ENCODE measurements at regions not wholly inside any gene's neighbourhood (a gene's known extent, or its start where the extent isn't known, plus 50 kb on each side); places are given as distances from the start of the nearest gene placed in this dataset.
A peak's percentile ranks its signal among the peaks of the same experiment; 100 is the strongest.

- TF ChIP-seq POLR2A (IDR thresholded peaks at IDR 0.05) (no peak), EP300 (IDR thresholded peaks at IDR 0.05) (no peak), POLR2AphosphoS5 (IDR thresholded peaks at IDR 0.05) (no peak)
- TF ChIP-seq, protein P1, sequence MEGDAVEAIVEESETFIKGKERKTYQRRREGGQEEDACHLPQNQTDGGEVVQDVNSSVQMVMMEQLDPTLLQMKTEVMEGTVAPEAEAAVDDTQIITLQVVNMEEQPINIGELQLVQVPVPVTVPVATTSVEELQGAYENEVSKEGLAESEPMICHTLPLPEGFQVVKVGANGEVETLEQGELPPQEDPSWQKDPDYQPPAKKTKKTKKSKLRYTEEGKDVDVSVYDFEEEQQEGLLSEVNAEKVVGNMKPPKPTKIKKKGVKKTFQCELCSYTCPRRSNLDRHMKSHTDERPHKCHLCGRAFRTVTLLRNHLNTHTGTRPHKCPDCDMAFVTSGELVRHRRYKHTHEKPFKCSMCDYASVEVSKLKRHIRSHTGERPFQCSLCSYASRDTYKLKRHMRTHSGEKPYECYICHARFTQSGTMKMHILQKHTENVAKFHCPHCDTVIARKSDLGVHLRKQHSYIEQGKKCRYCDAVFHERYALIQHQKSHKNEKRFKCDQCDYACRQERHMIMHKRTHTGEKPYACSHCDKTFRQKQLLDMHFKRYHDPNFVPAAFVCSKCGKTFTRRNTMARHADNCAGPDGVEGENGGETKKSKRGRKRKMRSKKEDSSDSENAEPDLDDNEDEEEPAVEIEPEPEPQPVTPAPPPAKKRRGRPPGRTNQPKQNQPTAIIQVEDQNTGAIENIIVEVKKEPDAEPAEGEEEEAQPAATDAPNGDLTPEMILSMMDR (IDR thresholded peaks at IDR 0.05), result no peak
- peaks cover 0 to 9% (median 0%) of the 10 kb centered on the region in 3 donors for H3K4me1 ChIP-seq
- no peaks in the 10 kb centered on the region for H3K36me3 ChIP-seq
- ATAC-seq, result no peak
- no peaks in the 10 kb centered on the region for H3K27me3 ChIP-seq
- H3K27ac ChIP-seq, result no peak overlapping the region
- no peak overlapping the region for H3K4me3 ChIP-seq
- H3K9me3 ChIP-seq, result no peaks in the 10 kb centered on the region
- no CpG with 5 or more reads among the region's 18 CpGs for WGBS, 2 donors (ENCODE audit: low coverage in 1 of 2)
These were observed 57.0 kb upstream of the ATP12A start for GRCh38 chr13:24623149-24623665.

GRCh38 chr13:24624363-24624762 is 55.8 kb upstream of the ATP12A start:
- WGBS, 2 donors (ENCODE audit: low coverage in 1 of 2), result 93% methylated on average over 7 of the region's 12 CpGs; no CpG with 5 or more reads in 1 of the 2 donors
- Histone ChIP-seq H3K27ac (peak overlapping the region in 2 of 4 donors; percentile 59 to 62), H3K4me3 (no peak overlapping the region), H3K9me3 (no peaks in the 10 kb centered on the region), H3K4me1 (peaks cover 0 to 9% (median 0%) of the 10 kb centered on the region in 3 donors), H3K27me3 (no peaks in the 10 kb centered on the region), H3K36me3 (no peaks in the 10 kb centered on the region)
- no peak for ATAC-seq
- no peak for TF ChIP-seq EP300 (IDR thresholded peaks at IDR 0.05)
- no peak for TF ChIP-seq POLR2A (IDR thresholded peaks at IDR 0.05)
- no peak for TF ChIP-seq POLR2AphosphoS5 (IDR thresholded peaks at IDR 0.05)
- TF ChIP-seq, protein P1 (IDR thresholded peaks at IDR 0.05), result no peak

DNA sequence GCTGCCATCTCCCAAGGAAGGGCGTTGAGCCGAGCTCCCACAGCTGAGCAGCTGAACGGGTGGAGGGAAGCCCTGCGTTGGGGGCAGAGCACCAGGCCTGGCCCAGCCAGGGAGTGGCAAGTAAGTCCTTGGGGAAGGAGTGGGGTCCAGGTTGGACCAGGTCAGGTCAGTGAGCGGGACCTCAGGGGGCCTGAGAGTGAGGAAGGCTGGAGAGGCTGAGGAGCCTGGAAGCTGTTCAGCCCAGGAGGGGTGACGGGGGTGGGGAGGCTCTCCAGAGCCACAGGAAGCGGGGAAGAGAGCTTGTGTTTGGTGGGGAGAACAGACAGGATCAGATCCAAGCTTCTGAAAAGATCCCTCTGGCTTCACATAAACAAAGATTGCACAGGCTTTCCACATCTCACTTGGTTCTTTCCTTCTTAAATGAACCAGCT is 55.4 kb upstream of the ATP12A start:
- Histone ChIP-seq H3K4me3 (no peak overlapping the region), H3K9me3 (no peaks in the 10 kb centered on the region), H3K36me3 (no peaks in the 10 kb centered on the region), H3K4me1 (peaks cover 0 to 9% (median 0%) of the 10 kb centered on the region in 3 donors), H3K27ac (peak overlapping the region in 3 of 4 donors; percentile 37 to 62 (median 59)), H3K27me3 (no peaks in the 10 kb centered on the region)
- 56% methylated on average over 7 of the region's 7 CpGs; no CpG with 5 or more reads in 1 of the 2 donors for WGBS, 2 donors (ENCODE audit: low coverage in 1 of 2)
- ATAC-seq, result peak; percentile 82
- TF ChIP-seq, protein P1 (IDR thresholded peaks at IDR 0.05), result no peak
- TF ChIP-seq POLR2A (IDR thresholded peaks at IDR 0.05), result no peak
- TF ChIP-seq POLR2AphosphoS5 (IDR thresholded peaks at IDR 0.05), result peak; percentile 20
- no peak for TF ChIP-seq EP300 (IDR thresholded peaks at IDR 0.05)

GRCh38 chr13:24625331-24625731 is 54.9 kb upstream of the ATP12A start:
- Histone ChIP-seq H3K4me1 (peaks cover 0 to 9% (median 0%) of the 10 kb centered on the region in 3 donors), H3K27me3 (no peaks in the 10 kb centered on the region), H3K4me3 (no peak overlapping the region), H3K27ac (peak overlapping the region in 2 of 4 donors; percentile 19 to 55), H3K36me3 (no peaks in the 10 kb centered on the region), H3K9me3 (no peaks in the 10 kb centered on the region)
- ATAC-seq, result peak; percentile 17
- WGBS, 2 donors (ENCODE audit: low coverage in 1 of 2), result 28 to 62% methylated on average over 3 of the region's 3 CpGs
- TF ChIP-seq, protein P1 (IDR thresholded peaks at IDR 0.05), result no peak
- no peak for TF ChIP-seq POLR2AphosphoS5 (IDR thresholded peaks at IDR 0.05)
- TF ChIP-seq EP300 (IDR thresholded peaks at IDR 0.05), result no peak
- no peak for TF ChIP-seq POLR2A (IDR thresholded peaks at IDR 0.05)

Measured in gastroesophageal sphincter (tissue), 4 donors.